WTC11 (cell line): ENCODE measurements at regions not wholly inside any gene's neighbourhood (a gene's known extent, or its start where the extent isn't known, plus 50 kb on each side); places are given as distances from the start of the nearest gene placed in this dataset.

ENCODE experiments used
- ATAC-seq: fragments of 200-7000 bp; cut with Tn5 transposase; 2 replicates; pipeline ENCODE4 v1.10.0; 2021; ENCODE audit warnings: mild to moderate bottlenecking, moderate library complexity
- CTCF ChIA-PET: fragments of 300-600 bp; sonication (Branson Sonifier 250); formaldehyde crosslinking; loops from one replicate; lab custom pipeline; 2021; ENCODE audit warnings: antibody characterized with exemption; lab: Charles Lee
- POLR2A ChIA-PET: fragments of 350-600 bp; sonication (Branson Sonifier 250); formaldehyde crosslinking; loops from one replicate; lab custom pipeline; 2021; ENCODE audit warnings: antibody characterized with exemption; lab: Charles Lee
- DNase-seq: peaks from one replicate; pipeline ENCODE4 v3.0.0; 2021; ENCODE audit warnings: low spot score
- H3K27ac Mint-ChIP-seq: 2 replicates; pipeline ENCODE4 v1.8.0; 2021; ENCODE audit warnings: mixed read lengths
- H3K27me3 Mint-ChIP-seq: 2 replicates; pipeline ENCODE4 v1.8.0; 2021; ENCODE audit warnings: low read depth, mild to moderate bottlenecking, moderate library complexity, mixed read lengths
- H3K36me3 Mint-ChIP-seq: 2 replicates; pipeline ENCODE4 v1.8.0; 2021; ENCODE audit warnings: mixed read lengths
- H3K4me1 Mint-ChIP-seq: 2 replicates; pipeline ENCODE4 v1.8.0; 2022; ENCODE audit warnings: mixed read lengths
- H3K4me3 Mint-ChIP-seq: 2 replicates; pipeline ENCODE4 v1.8.0; 2021; ENCODE audit warnings: mild to moderate bottlenecking, moderate library complexity, mixed read lengths
- H3K9me3 Mint-ChIP-seq: 2 replicates; pipeline ENCODE4 v1.8.0; 2021; ENCODE audit warnings: mixed read lengths
- CBFB ChIP-seq: sonication (generic); formaldehyde crosslinking; IDR thresholded peaks from 2 replicates; pipeline ENCODE4 v1.8.1; 2022; ENCODE audit warnings: mild to moderate bottlenecking, low read depth, missing genetic modification reagents
- CTCF ChIP-seq: fragments of 200-600 bp; IDR thresholded peaks from 2 replicates; pipeline ENCODE4 v1.8.0; 2022; ENCODE audit warnings: antibody characterized with exemption
- ERG ChIP-seq: fragments of 250-450 bp; sonication (Bioruptor Pico); IDR thresholded peaks from 2 replicates; pipeline ENCODE4 v1.8.0; 2021; ENCODE audit warnings: mild to moderate bottlenecking
- ETV6 ChIP-seq: sonication (generic); formaldehyde crosslinking; IDR thresholded peaks from 2 replicates; pipeline ENCODE4 v1.8.1; 2022; ENCODE audit warnings: mild to moderate bottlenecking, missing genetic modification reagents
- HMGA2 ChIP-seq: fragments of 250-450 bp; sonication (Bioruptor Pico); IDR thresholded peaks from 2 replicates; pipeline ENCODE4 v1.4.0; 2021; ENCODE audit warnings: mild to moderate bottlenecking, moderate library complexity
- MXD4 ChIP-seq: fragments of 250-450 bp; sonication (Bioruptor Pico); IDR thresholded peaks from 2 replicates; pipeline ENCODE4 v1.8.0; 2021; ENCODE audit warnings: mild to moderate bottlenecking, moderate library complexity, borderline replicate concordance
- MYBL2 ChIP-seq: sonication (generic); formaldehyde crosslinking; IDR thresholded peaks from 2 replicates; pipeline ENCODE4 v1.8.1; 2023; ENCODE audit warnings: mild to moderate bottlenecking, moderate library complexity, missing genetic modification reagents
- RELA ChIP-seq: sonication (generic); formaldehyde crosslinking; IDR thresholded peaks from 2 replicates; pipeline ENCODE4 v1.8.1; 2022; ENCODE audit warnings: missing genetic modification reagents, mild to moderate bottlenecking, borderline replicate concordance
- TEAD1 ChIP-seq: sonication (generic); formaldehyde crosslinking; IDR thresholded peaks from 2 replicates; pipeline ENCODE4 v1.8.0; 2022; ENCODE audit warnings: mild to moderate bottlenecking, missing genetic modification reagents
- USF1 ChIP-seq: sonication (generic); formaldehyde crosslinking; IDR thresholded peaks from 2 replicates; pipeline ENCODE4 v1.8.0; 2022; ENCODE audit warnings: mild to moderate bottlenecking, missing genetic modification reagents
- ZNF423 ChIP-seq: fragments of 250-450 bp; sonication (Bioruptor Pico); IDR thresholded peaks from 2 replicates; pipeline ENCODE4 v2.1.2; 2022; ENCODE audit warnings: mild to moderate bottlenecking, moderate library complexity
- ZNF671 ChIP-seq: fragments of 250-450 bp; sonication (Bioruptor Pico); IDR thresholded peaks from 2 replicates; pipeline ENCODE4 v1.8.0; 2021; ENCODE audit warnings: mild to moderate bottlenecking
- TF ChIP-seq, protein P1 (sequence below): sonication (generic); formaldehyde crosslinking; IDR thresholded peaks from 2 replicates; pipeline ENCODE4 v1.8.1; 2023; ENCODE audit warnings: mild to moderate bottlenecking, missing genetic modification reagents, borderline replicate concordance
- TF ChIP-seq, protein P2 (sequence below): sonication (generic); formaldehyde crosslinking; IDR thresholded peaks from 2 replicates; pipeline ENCODE4 v1.8.0; 2022; ENCODE audit warnings: missing genetic modification reagents
- TF ChIP-seq, protein P3 (sequence below): sonication (generic); formaldehyde crosslinking; IDR thresholded peaks from 2 replicates; pipeline ENCODE4 v1.8.1; 2022; ENCODE audit warnings: low read depth, missing genetic modification reagents, borderline replicate concordance
- TF ChIP-seq, protein P4 (sequence below): fragments of 250-450 bp; sonication (Bioruptor Pico); conservative IDR thresholded peaks from 2 replicates; pipeline ENCODE4 v1.9.0; 2021; ENCODE audit warnings: mild to moderate bottlenecking

GRCh38 chr6:63442870-63443269, 123.1 kb upstream of the LGSN start (continued):
- TF ChIP-seq CBFB (CRISPR knock-in tag) (no peak), RELA (no peak), MYBL2 (CRISPR knock-in tag) (no peak), ZNF423 (CRISPR knock-in tag) (no peak), HMGA2 (CRISPR knock-in tag) (no peak), MXD4 (CRISPR knock-in tag) (no peak)
- TF ChIP-seq, protein P1, sequence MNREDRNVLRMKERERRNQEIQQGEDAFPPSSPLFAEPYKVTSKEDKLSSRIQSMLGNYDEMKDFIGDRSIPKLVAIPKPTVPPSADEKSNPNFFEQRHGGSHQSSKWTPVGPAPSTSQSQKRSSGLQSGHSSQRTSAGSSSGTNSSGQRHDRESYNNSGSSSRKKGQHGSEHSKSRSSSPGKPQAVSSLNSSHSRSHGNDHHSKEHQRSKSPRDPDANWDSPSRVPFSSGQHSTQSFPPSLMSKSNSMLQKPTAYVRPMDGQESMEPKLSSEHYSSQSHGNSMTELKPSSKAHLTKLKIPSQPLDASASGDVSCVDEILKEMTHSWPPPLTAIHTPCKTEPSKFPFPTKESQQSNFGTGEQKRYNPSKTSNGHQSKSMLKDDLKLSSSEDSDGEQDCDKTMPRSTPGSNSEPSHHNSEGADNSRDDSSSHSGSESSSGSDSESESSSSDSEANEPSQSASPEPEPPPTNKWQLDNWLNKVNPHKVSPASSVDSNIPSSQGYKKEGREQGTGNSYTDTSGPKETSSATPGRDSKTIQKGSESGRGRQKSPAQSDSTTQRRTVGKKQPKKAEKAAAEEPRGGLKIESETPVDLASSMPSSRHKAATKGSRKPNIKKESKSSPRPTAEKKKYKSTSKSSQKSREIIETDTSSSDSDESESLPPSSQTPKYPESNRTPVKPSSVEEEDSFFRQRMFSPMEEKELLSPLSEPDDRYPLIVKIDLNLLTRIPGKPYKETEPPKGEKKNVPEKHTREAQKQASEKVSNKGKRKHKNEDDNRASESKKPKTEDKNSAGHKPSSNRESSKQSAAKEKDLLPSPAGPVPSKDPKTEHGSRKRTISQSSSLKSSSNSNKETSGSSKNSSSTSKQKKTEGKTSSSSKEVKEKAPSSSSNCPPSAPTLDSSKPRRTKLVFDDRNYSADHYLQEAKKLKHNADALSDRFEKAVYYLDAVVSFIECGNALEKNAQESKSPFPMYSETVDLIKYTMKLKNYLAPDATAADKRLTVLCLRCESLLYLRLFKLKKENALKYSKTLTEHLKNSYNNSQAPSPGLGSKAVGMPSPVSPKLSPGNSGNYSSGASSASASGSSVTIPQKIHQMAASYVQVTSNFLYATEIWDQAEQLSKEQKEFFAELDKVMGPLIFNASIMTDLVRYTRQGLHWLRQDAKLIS, result no peak
- TF ChIP-seq, protein P2, sequence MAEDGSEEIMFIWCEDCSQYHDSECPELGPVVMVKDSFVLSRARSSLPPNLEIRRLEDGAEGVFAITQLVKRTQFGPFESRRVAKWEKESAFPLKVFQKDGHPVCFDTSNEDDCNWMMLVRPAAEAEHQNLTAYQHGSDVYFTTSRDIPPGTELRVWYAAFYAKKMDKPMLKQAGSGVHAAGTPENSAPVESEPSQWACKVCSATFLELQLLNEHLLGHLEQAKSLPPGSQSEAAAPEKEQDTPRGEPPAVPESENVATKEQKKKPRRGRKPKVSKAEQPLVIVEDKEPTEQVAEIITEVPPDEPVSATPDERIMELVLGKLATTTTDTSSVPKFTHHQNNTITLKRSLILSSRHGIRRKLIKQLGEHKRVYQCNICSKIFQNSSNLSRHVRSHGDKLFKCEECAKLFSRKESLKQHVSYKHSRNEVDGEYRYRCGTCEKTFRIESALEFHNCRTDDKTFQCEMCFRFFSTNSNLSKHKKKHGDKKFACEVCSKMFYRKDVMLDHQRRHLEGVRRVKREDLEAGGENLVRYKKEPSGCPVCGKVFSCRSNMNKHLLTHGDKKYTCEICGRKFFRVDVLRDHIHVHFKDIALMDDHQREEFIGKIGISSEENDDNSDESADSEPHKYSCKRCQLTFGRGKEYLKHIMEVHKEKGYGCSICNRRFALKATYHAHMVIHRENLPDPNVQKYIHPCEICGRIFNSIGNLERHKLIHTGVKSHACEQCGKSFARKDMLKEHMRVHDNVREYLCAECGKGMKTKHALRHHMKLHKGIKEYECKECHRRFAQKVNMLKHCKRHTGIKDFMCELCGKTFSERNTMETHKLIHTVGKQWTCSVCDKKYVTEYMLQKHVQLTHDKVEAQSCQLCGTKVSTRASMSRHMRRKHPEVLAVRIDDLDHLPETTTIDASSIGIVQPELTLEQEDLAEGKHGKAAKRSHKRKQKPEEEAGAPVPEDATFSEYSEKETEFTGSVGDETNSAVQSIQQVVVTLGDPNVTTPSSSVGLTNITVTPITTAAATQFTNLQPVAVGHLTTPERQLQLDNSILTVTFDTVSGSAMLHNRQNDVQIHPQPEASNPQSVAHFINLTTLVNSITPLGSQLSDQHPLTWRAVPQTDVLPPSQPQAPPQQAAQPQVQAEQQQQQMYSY (CRISPR knock-in tag), result no peak

DNA sequence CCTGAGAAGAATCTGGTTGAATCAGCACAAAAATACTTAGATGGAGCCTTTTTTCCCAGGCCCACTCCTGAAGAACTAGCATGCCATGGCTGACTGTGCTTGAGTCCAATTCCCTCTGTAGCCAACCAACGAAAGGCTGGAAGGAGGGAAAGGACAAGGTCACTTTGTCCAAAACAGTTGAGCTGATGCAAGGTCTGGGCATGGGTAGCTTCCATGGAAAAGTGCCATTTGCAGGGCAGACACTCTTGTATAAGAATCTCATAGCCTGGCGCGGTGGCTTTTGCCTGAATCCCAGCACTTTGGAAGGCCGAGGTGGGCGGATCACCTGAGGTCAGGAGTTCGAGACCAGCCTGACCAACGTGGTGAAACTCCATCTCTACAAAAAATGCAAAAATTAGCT, 125.0 kb upstream of the LGSN start:
- peaks cover 12% of the 10 kb centered on the region for H3K4me1 Mint-ChIP-seq
- no peak for DNase-seq
- CTCF ChIA-PET, result no interaction called here
- no peak for TF ChIP-seq CBFB (CRISPR knock-in tag)
- TF ChIP-seq, protein P3, sequence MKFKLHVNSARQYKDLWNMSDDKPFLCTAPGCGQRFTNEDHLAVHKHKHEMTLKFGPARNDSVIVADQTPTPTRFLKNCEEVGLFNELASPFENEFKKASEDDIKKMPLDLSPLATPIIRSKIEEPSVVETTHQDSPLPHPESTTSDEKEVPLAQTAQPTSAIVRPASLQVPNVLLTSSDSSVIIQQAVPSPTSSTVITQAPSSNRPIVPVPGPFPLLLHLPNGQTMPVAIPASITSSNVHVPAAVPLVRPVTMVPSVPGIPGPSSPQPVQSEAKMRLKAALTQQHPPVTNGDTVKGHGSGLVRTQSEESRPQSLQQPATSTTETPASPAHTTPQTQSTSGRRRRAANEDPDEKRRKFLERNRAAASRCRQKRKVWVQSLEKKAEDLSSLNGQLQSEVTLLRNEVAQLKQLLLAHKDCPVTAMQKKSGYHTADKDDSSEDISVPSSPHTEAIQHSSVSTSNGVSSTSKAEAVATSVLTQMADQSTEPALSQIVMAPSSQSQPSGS (CRISPR knock-in tag), result no peak
- no peak for TF ChIP-seq ERG (CRISPR knock-in tag)
- TF ChIP-seq TEAD1 (CRISPR knock-in tag), result no peak
- no peak for TF ChIP-seq USF1 (CRISPR knock-in tag)
- TF ChIP-seq, protein P4, sequence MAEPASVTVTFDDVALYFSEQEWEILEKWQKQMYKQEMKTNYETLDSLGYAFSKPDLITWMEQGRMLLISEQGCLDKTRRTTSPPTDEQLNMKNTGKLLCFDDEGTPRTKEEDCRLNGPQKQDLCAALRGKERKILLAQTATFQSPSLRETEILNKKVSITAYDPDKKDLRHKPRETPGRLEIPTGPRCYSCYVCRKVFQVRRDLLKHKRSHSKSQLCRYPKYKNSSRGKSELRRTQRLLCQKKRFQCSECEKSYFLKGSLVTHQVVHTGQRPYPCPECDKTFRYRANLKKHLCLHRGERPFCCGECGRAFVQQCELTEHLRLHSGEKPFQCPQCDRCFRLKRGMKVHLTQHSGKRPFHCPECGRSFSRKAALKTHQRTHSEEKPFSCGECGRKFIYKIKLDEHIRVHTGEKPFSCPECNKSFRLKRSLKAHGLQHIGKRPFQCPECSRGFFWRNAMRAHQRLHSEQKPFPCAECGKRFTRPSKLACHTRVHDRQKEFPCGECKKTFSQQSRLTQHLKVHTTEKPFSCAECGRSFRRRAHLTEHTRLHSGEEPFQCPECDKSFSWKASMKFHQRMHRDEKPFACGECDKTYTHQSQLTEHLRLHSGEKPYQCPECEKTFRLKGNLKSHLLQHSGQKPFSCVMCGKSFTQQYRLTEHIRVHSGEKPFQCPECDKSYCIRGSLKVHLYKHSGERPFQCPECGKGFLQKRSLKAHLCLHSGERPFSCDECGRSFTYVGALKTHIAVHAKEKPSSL (CRISPR knock-in tag), result no peak
- no peak for TF ChIP-seq ZNF671 (CRISPR knock-in tag)
- no peak for TF ChIP-seq CTCF
- no peak for TF ChIP-seq ETV6 (CRISPR knock-in tag)
- no peak for TF ChIP-seq MYBL2 (CRISPR knock-in tag)
- TF ChIP-seq, protein P2 (CRISPR knock-in tag), result no peak

More for the DNA sequence above, 125.0 kb upstream of the LGSN start:
- H3K4me3 Mint-ChIP-seq, result no peak overlapping the region
- peaks cover 33% of the 10 kb centered on the region for H3K9me3 Mint-ChIP-seq
- POLR2A ChIA-PET, result no interaction called here
- peaks cover 23% of the 10 kb centered on the region for H3K36me3 Mint-ChIP-seq
- peaks cover 3% of the 10 kb centered on the region for H3K27me3 Mint-ChIP-seq
- H3K27ac Mint-ChIP-seq, result no peak overlapping the region
- no peak for ATAC-seq
